ENCODE measurements at regions not wholly inside any gene's neighbourhood (a gene's known extent, or its start where the extent isn't known, plus 50 kb on each side); places are given as distances from the start of the nearest gene placed in this dataset.

DNA sequence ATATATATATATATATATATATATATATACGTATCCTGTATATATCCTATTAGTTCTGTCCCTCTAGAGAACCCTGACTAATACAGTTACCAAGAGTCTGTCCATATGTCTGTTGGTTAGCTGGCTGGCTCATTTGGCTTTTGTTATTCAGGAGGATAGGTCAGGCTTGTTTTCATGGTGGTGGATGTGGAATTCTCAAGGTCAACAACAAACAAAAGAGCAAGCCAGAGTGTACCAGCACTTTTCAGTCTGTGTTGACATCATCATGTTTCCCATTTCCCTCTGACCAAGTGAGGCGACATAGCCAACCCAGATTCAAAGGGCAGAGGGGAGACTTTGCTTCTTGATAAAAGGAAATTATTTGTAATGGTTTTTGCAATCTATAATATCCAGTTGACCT lies 88.5 kb upstream of the PTCHD4 start:
- DNase-seq: no peak

- DNase-seq: no peak
Measured at GRCh38 chr6:48197941-48198340, 86.9 kb upstream of the PTCHD4 start.

DNA sequence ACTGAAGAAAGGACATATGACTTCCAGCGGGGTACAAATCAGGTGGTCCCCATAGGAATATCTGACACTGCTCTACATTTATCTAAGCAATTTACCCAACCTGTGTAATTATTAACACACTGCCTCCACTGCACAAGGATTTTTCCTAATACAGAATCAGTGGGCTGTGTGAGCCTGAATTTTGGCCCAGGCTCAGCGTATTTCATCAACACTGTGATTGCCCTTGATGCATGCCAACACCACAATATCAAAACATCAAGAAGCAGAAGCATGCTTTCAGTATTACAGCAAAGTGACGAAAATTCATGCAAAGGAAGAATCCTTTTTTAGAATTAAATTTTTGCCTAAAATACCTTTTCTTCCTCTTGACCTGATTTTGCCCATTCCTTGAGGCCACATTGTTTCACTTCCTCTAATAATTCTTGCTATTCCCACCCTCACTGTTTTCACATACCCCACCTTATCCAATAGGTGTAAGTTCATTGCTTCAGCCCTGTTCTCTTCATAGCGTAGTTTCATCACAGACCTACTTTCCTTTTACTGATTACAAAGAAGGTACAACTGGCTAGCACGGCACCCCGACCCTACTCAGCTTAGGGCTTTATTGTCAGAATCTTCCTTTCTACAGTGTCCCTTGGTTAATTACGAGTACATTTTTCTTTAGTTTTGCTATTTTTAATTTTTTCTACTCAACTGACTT lies 83.7 kb upstream of the PTCHD4 start:
- DNase-seq: no peak

- no peak for DNase-seq
Measured at GRCh38 chr6:48188158-48188557, 77.2 kb upstream of the PTCHD4 start.

- DNase-seq: no peak
Measured at GRCh38 chr6:48186746-48187145, 75.7 kb upstream of the PTCHD4 start.

GRCh38 chr6:48184648-48185047 lies 73.7 kb upstream of the PTCHD4 start:
- DNase-seq: no peak

DNA sequence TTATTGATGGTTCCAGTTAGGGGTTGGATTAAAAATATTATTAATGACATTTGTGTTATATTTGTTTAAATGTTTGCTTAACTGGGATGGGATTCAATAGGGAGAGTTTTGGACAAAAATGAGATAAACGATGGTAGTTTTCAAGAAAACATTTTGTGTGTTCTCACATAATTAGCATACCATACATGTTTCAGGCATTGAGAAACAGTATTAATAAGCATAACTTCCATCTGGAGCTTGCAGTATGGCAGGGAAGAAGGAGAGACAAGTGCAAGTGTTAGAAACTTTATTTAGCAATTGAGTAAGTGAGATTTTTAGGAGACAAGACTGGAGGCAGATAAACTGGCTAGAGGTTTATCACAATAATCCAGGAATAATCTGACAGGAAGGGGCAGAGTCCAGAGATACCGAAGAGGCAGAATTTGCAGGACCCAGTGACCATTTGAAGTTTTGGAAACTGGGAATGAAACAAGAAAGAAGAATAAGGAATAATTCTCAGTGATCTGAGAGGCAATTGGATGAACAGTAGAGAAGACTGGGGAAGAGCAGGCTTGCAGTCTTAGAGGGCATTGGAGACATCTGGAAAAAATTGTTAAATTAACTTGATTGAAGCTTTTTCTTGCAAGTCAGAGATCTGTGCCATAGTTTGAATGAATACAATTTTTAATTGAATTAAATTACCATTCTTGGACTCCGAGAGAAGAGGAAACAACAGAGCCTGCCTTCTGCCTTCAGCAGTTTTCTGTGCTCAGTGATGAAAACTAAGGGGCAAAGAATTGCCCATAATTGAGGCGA lies 73.0 kb upstream of the PTCHD4 start:
- no peak for DNase-seq

- DNase-seq: no peak
Measured at GRCh38 chr6:48183178-48183577, 72.2 kb upstream of the PTCHD4 start.

GRCh38 chr6:48178700-48179099 lies 67.7 kb upstream of the PTCHD4 start:
- DNase-seq: no peak

GRCh38 chr6:48177786-48178185 lies 66.8 kb upstream of the PTCHD4 start:
- DNase-seq: no peak

DNA sequence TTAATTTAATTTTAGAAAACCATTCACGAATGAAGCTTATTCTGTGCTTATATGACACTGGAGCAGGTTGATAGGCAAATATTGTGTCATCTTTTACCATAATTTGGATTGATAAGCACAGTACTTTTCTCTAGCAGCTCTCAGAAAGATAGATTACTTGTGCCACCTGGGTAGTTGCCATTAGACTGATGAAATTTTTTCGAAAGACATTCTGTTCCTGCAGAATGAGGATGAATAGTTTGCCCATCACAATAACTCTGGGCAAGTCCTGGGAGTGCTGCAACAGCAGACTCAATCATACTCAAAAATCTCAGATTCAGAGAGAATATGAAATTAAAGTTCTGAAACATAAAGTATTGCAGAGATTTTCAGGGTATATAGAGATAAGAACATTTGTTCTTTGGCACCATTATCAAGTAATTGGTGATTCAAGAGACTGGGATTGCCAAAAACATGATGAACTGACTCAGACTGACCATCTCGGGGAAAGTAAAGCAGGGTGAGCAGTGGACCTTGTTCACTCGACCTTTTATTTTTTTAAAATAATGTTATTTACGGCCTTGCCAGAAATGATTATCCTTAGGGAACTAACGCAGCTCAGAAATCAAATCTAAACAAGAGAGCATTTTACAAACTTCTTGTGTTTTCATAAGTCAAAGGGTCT lies 65.8 kb upstream of the PTCHD4 start:
- no peak for DNase-seq

DNA sequence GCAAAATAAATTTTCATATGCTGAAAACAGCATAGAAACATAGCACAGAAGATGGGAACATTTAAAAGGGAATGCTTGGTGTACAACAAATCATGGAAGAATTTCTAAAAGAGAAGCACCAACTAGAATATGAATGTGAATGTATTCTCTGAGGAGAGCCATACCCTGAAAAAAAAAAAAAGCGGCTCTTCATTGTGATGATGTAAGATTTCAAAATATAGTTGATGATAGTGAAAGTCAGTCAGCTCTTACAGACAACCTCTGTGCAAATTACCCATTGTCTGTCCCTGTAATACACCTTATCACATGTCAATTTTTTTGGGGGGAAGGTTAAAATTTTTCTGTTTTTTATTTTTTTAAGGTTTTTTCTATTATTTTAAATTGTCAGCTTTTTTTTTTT lies 58.6 kb upstream of the PTCHD4 start:
- DNase-seq: no peak

All from hematopoietic multipotent progenitor cell treated with erythropoietin and hydrocortisone succinate and interleukin-3 and kit ligand, for 8 days (in vitro differentiated cells).